Panc1 (cell line): ENCODE measurements at regions not wholly inside any gene's neighbourhood (a gene's known extent, or its start where the extent isn't known, plus 50 kb on each side); places are given as distances from the start of the nearest gene placed in this dataset.

Source experiments
- ATAC-seq: fragments of 200-7000 bp; cut with Tn5 transposase; 2 replicates; pipeline ENCODE4 v1.9.1; 2020; ENCODE audit warnings: mild to moderate bottlenecking, moderate library complexity
- BruUV-seq: library from RNA; stranded (reverse); fragments of 400-500 nt; replicated peaks from 2 replicates; lab custom pipeline; 2021; lab: Mats Ljungman, UMichigan
- CTCF ChIA-PET: fragments of 300-600 bp; sonication (Branson Sonifier 250); formaldehyde crosslinking; loops from one replicate; lab custom pipeline; 2022; ENCODE audit warnings: antibody characterized with exemption; lab: Charles Lee
- POLR2A ChIA-PET: fragments of 300-600 bp; sonication (Branson Sonifier 250); formaldehyde crosslinking; loops from one replicate; lab custom pipeline; 2022; ENCODE audit warnings: antibody characterized with exemption; lab: Charles Lee
- DNase-seq: peaks from one replicate; pipeline ENCODE4 v3.0.0-alpha.2; 2010; ENCODE audit warnings: low read depth, low spot score
- H3K27ac ChIP-seq: 2 replicates; pipeline ENCODE4 v1.5.1; 2011; ENCODE audit warnings: mild to moderate bottlenecking, low read length, inconsistent platforms
- H3K27me3 ChIP-seq: fragments of 200-500 bp; sonication (Bioruptor generic); 2 replicates; pipeline ENCODE4 v1.6.0; 2014; ENCODE audit warnings: low read length, inconsistent platforms; ENCODE audit not compliant: control insufficient read depth, insufficient read depth
- H3K36me3 ChIP-seq: fragments of 200-500 bp; sonication (Bioruptor generic); 2 replicates; pipeline ENCODE4 v1.5.1; 2014; ENCODE audit warnings: inconsistent platforms, mild to moderate bottlenecking, low read length, moderate library complexity; ENCODE audit not compliant: control insufficient read depth, insufficient read depth
- H3K4me1 ChIP-seq: 2 replicates; pipeline ENCODE4 v1.5.1; 2011; ENCODE audit warnings: inconsistent platforms, mild to moderate bottlenecking, low read length, moderate library complexity; ENCODE audit not compliant: control insufficient read depth, insufficient read depth
- H3K4me3 ChIP-seq, 2 experiments: 2 replicates each; pipeline ENCODE4 v1.5.1; 2011 to 2012; ENCODE audit warnings: low read depth in 2 of 2, low read length in 2 of 2, mild to moderate bottlenecking in 2 of 2, inconsistent platforms in 1 of 2, moderate library complexity in 1 of 2
- H3K9me3 ChIP-seq: fragments of 200-500 bp; sonication (Bioruptor generic); 2 replicates; pipeline ENCODE4 v1.5.1; 2014; ENCODE audit warnings: low read depth, mild to moderate bottlenecking, inconsistent platforms, low read length, moderate library complexity; ENCODE audit not compliant: control insufficient read depth, insufficient read depth
- CTCF ChIP-seq: fragments of 450-650 bp; IDR thresholded peaks from 2 replicates; pipeline ENCODE4 v1.5.1; 2017; ENCODE audit warnings: mild to moderate bottlenecking
- POLR2AphosphoS5 ChIP-seq: IDR thresholded peaks from 2 replicates; pipeline ENCODE4 v1.6.1; 2012; ENCODE audit warnings: mild to moderate bottlenecking, low read depth, low read length, moderate library complexity
- REST ChIP-seq, 2 experiments: IDR thresholded peaks; 2 replicates each; pipeline ENCODE4 v1.6.1; 2011 to 2012; ENCODE audit warnings: low read depth in 2 of 2, control low read depth in 1 of 2, low read length in 1 of 2, mild to moderate bottlenecking in 1 of 2, moderate library complexity in 1 of 2; ENCODE audit not compliant: insufficient read depth in 1 of 2
- SIN3A ChIP-seq: IDR thresholded peaks from 2 replicates; pipeline ENCODE4 v1.6.1; 2012; ENCODE audit warnings: low read depth, mild to moderate bottlenecking, low read length, moderate library complexity, borderline replicate concordance; ENCODE audit not compliant: insufficient read depth
- TCF7L2 ChIP-seq: IDR thresholded peaks from 2 replicates; pipeline ENCODE4 v1.6.1; 2011; ENCODE audit warnings: mild to moderate bottlenecking, low read depth, low read length, inconsistent platforms
- in situ Hi-C: cut with HindIII; loops from 2 replicates; pipeline ENCODE4 v1.10.0; 2016; ENCODE audit warnings: low sequenced_read_pairs, low pct_unique_long_range_greater_than_20kb
- intact Hi-C: fragments of 100-400 bp; cut with micrococcal nuclease; formaldehyde crosslinking; loops from one replicate; pipeline ENCODE4 v1.10.0; 2022; ENCODE audit not compliant: unreplicated experiment

GRCh38 chr1:61607448-61607847 is 117.5 kb downstream of the TM2D1 start:
- ChIA-PET CTCF (no interaction called here), POLR2A (no interaction called here)
- ATAC-seq: no peak
- intact Hi-C loops: no loop called here
- TF ChIP-seq CTCF: no peak
- no peak for DNase-seq
- BruUV-seq: no TSS peak
- H3K9me3 ChIP-seq: no peaks in the 10 kb centered on the region
- H3K27ac ChIP-seq: no peak overlapping the region
- no peaks in the 10 kb centered on the region for H3K27me3 ChIP-seq
- no peaks in the 10 kb centered on the region for H3K36me3 ChIP-seq
- in situ Hi-C loops: no loop called here
- H3K4me3 ChIP-seq: no peak overlapping the region
- no peaks in the 10 kb centered on the region for H3K4me1 ChIP-seq

GRCh38 chr1:61606448-61607312 is 118.3 kb downstream of the TM2D1 start:
- Histone ChIP-seq H3K36me3 (no peaks in the 10 kb centered on the region), H3K27me3 (no peaks in the 10 kb centered on the region), H3K4me3 (no peak overlapping the region), H3K27ac (no peak overlapping the region), H3K9me3 (no peaks in the 10 kb centered on the region), H3K4me1 (no peaks in the 10 kb centered on the region)
- intact Hi-C loops (no loop called here), in situ Hi-C loops (no loop called here)
- ChIA-PET POLR2A (no interaction called here), CTCF (no interaction called here)
- no peak for ATAC-seq
- TF ChIP-seq SIN3A (no peak), TCF7L2 (no peak)
- DNase-seq: no peak
- no TSS peak for BruUV-seq

GRCh38 chr1:61605607-61606321 is 119.2 kb downstream of the TM2D1 start:
- Histone ChIP-seq H3K36me3 (no peaks in the 10 kb centered on the region), H3K9me3 (no peaks in the 10 kb centered on the region), H3K27me3 (no peaks in the 10 kb centered on the region), H3K4me1 (no peaks in the 10 kb centered on the region), H3K27ac (no peak overlapping the region), H3K4me3 (no peak overlapping the region)
- TF ChIP-seq SIN3A (no peak), POLR2AphosphoS5 (no peak), REST (IDR thresholded peaks at IDR 0.05; ENCODE audit: insufficient read depth in 1 of 2, low read depth in 2 of 2, low read length in 1 of 2) (no peak), CTCF (no peak), TCF7L2 (no peak)
- CTCF ChIA-PET: no interaction called here
- in situ Hi-C loops: no loop called here
- BruUV-seq: no TSS peak
- POLR2A ChIA-PET: no interaction called here
- DNase-seq (no peak), ATAC-seq (no peak)
- intact Hi-C loops: no loop called here
